Neural progenitor cell (in vitro differentiated cells): ENCODE measurements at regions not wholly inside any gene's neighbourhood (a gene's known extent, or its start where the extent isn't known, plus 50 kb on each side); places are given as distances from the start of the nearest gene placed in this dataset.

ENCODE experiments used
- DNase-seq: peaks from one replicate; pipeline ENCODE4 v3.0.0-alpha.2; 2016; ENCODE audit warnings: low spot score
- H2AFZ ChIP-seq: fragments of 200-600 bp; sonication (generic); replicated peaks from 2 replicates; pipeline ENCODE4 v1.6.1; 2016; ENCODE audit warnings: antibody characterized with exemption
- H3F3A ChIP-seq: fragments of 200-600 bp; sonication (generic); 2 replicates; pipeline ENCODE4 v1.6.1; 2016; ENCODE audit warnings: antibody characterized with exemption, low read depth
- H3K27ac ChIP-seq: fragments of 200-600 bp; sonication (generic); 2 replicates; pipeline ENCODE4 v1.5.1; 2016; ENCODE audit warnings: mild to moderate bottlenecking
- H3K27me3 ChIP-seq: fragments of 200-600 bp; sonication (generic); 2 replicates; pipeline ENCODE4 v1.6.1; 2016; ENCODE audit warnings: mild to moderate bottlenecking, moderate library complexity
- H3K36me3 ChIP-seq: fragments of 200-600 bp; sonication (generic); 2 replicates; pipeline ENCODE4 v1.5.1; 2016
- H3K4me1 ChIP-seq: fragments of 200-600 bp; sonication (generic); 2 replicates; pipeline ENCODE4 v1.6.1; 2016; ENCODE audit warnings: mixed run types
- H3K4me2 ChIP-seq: fragments of 200-600 bp; sonication (generic); 2 replicates; pipeline ENCODE4 v1.6.1; 2016
- H3K4me3 ChIP-seq: fragments of 200-600 bp; sonication (generic); 2 replicates; pipeline ENCODE4 v1.5.1; 2016
- H3K79me2 ChIP-seq: fragments of 200-600 bp; sonication (generic); 2 replicates; pipeline ENCODE4 v1.6.1; 2016; ENCODE audit warnings: low read depth
- H3K9ac ChIP-seq: fragments of 200-600 bp; sonication (generic); 2 replicates; pipeline ENCODE4 v1.6.1; 2016
- H3K9me3 ChIP-seq: fragments of 200-600 bp; sonication (generic); 2 replicates; pipeline ENCODE4 v1.5.1; 2016; ENCODE audit warnings: low read depth
- H4K20me1 ChIP-seq: fragments of 200-600 bp; sonication (generic); 2 replicates; pipeline ENCODE4 v1.6.1; 2016; ENCODE audit warnings: low read depth
- H3K27ac Mint-ChIP-seq: 3 replicates; pipeline ENCODE4 v1.8.0; 2021; ENCODE audit warnings: mixed read lengths
- H3K27me3 Mint-ChIP-seq: 2 replicates; pipeline ENCODE4 v1.8.0; 2022; ENCODE audit warnings: low read depth, mild to moderate bottlenecking, inconsistent platforms, moderate library complexity, mixed read lengths; ENCODE audit not compliant: insufficient read depth
- H3K36me3 Mint-ChIP-seq: 3 replicates; pipeline ENCODE4 v1.8.0; 2021; ENCODE audit warnings: mixed read lengths
- H3K4me1 Mint-ChIP-seq: 3 replicates; pipeline ENCODE4 v1.8.0; 2021; ENCODE audit warnings: mixed read lengths
- H3K4me3 Mint-ChIP-seq: 3 replicates; pipeline ENCODE4 v1.8.0; 2021; ENCODE audit warnings: mild to moderate bottlenecking, moderate library complexity, mixed read lengths
- H3K9me3 Mint-ChIP-seq: 3 replicates; pipeline ENCODE4 v1.8.0; 2020; ENCODE audit warnings: mixed read lengths
- CTCF ChIP-seq: fragments of 200-600 bp; sonication (generic); IDR thresholded peaks from 2 replicates; pipeline ENCODE4 v1.5.1; 2017; ENCODE audit warnings: antibody characterized with exemption, mild to moderate bottlenecking
- EZH2 ChIP-seq: fragments of 200-600 bp; sonication (generic); IDR thresholded peaks from 2 replicates; pipeline ENCODE4 v1.6.1; 2017; ENCODE audit warnings: antibody characterized with exemption, mild to moderate bottlenecking, moderate library complexity
- EZH2phosphoT487 ChIP-seq: fragments of 200-600 bp; sonication (generic); IDR thresholded peaks from 2 replicates; pipeline ENCODE4 v1.6.1; 2017; ENCODE audit warnings: antibody characterized with exemption

- Histone ChIP-seq H3K4me2 (no peak overlapping the region), H3K27ac (no peak overlapping the region), H4K20me1 (no peaks in the 10 kb centered on the region), H3K4me3 (no peak overlapping the region), H3K79me2 (no peaks in the 10 kb centered on the region), H3K9ac (no peak overlapping the region), H3K27me3 (no peaks in the 10 kb centered on the region), H3K4me1 (no peaks in the 10 kb centered on the region), H2AFZ (no peak overlapping the region), H3K9me3 (no peaks in the 10 kb centered on the region), H3F3A (no peaks in the 10 kb centered on the region), H3K36me3 (no peaks in the 10 kb centered on the region)
- H3K9me3 Mint-ChIP-seq, result peaks cover 13% of the 10 kb centered on the region
- DNase-seq, result no peak
- H3K36me3 Mint-ChIP-seq, result peaks cover 5% of the 10 kb centered on the region
- no peak overlapping the region for H3K4me3 Mint-ChIP-seq
- TF ChIP-seq EZH2, result no peak
- TF ChIP-seq CTCF, result no peak
- no peak for TF ChIP-seq EZH2phosphoT487
- peaks cover 5% of the 10 kb centered on the region for H3K4me1 Mint-ChIP-seq
- H3K27me3 Mint-ChIP-seq, result peaks cover 2% of the 10 kb centered on the region
- peak overlapping the region; percentile 68 for H3K27ac Mint-ChIP-seq
Observed at GRCh38 chr6:66198062-66198624, 491.1 kb upstream of the EYS start.

GRCh38 chr6:66190858-66191257, 483.8 kb upstream of the EYS start:
- peaks cover 7% of the 10 kb centered on the region for H3K4me1 Mint-ChIP-seq
- H3K9me3 ChIP-seq, result peaks cover 13% of the 10 kb centered on the region
- peak overlapping the region; percentile 27 for H3K4me2 ChIP-seq
- no peak overlapping the region for H3K4me3 ChIP-seq
- no peak overlapping the region for H2AFZ ChIP-seq
- H3K9me3 Mint-ChIP-seq, result peaks cover 9% of the 10 kb centered on the region
- H3K27me3 ChIP-seq, result no peaks in the 10 kb centered on the region
- H3K9ac ChIP-seq, result no peak overlapping the region
- peaks cover 7% of the 10 kb centered on the region for H3K4me1 ChIP-seq
- no peaks in the 10 kb centered on the region for H3K36me3 ChIP-seq
- no peaks in the 10 kb centered on the region for H3K79me2 ChIP-seq
- peak; percentile 53 for DNase-seq
- no peaks in the 10 kb centered on the region for H3F3A ChIP-seq
- TF ChIP-seq CTCF, result no peak
- TF ChIP-seq EZH2, result no peak
- no peak overlapping the region for H3K4me3 Mint-ChIP-seq
- peaks cover 2% of the 10 kb centered on the region for H3K36me3 Mint-ChIP-seq
- H3K27me3 Mint-ChIP-seq, result peaks cover 3% of the 10 kb centered on the region
- no peak overlapping the region for H3K27ac Mint-ChIP-seq
- peak overlapping the region; percentile 3 for H3K27ac ChIP-seq
- no peaks in the 10 kb centered on the region for H4K20me1 ChIP-seq

- no peaks in the 10 kb centered on the region for H3F3A ChIP-seq
- H3K9me3 Mint-ChIP-seq, result peaks cover 9% of the 10 kb centered on the region
- H3K36me3 Mint-ChIP-seq, result peaks cover 2% of the 10 kb centered on the region
- H3K36me3 ChIP-seq, result no peaks in the 10 kb centered on the region
- H3K4me2 ChIP-seq, result no peak overlapping the region
- no peak overlapping the region for H2AFZ ChIP-seq
- no peak overlapping the region for H3K4me3 ChIP-seq
- peaks cover 13% of the 10 kb centered on the region for H3K9me3 ChIP-seq
- H3K27me3 ChIP-seq, result no peaks in the 10 kb centered on the region
- H3K9ac ChIP-seq, result no peak overlapping the region
- H4K20me1 ChIP-seq, result no peaks in the 10 kb centered on the region
- peaks cover 7% of the 10 kb centered on the region for H3K4me1 ChIP-seq
- H3K27ac Mint-ChIP-seq, result no peak overlapping the region
- H3K27me3 Mint-ChIP-seq, result peaks cover 3% of the 10 kb centered on the region
- H3K27ac ChIP-seq, result no peak overlapping the region
- no peaks in the 10 kb centered on the region for H3K79me2 ChIP-seq
- no peak for TF ChIP-seq EZH2
- TF ChIP-seq EZH2phosphoT487, result no peak
- TF ChIP-seq CTCF, result no peak
- H3K4me1 Mint-ChIP-seq, result peaks cover 7% of the 10 kb centered on the region
- no peak for DNase-seq
- no peak overlapping the region for H3K4me3 Mint-ChIP-seq
Observed at GRCh38 chr6:66189915-66190314, 482.9 kb upstream of the EYS start.
